ENCODE measurements at regions not wholly inside any gene's neighbourhood (a gene's known extent, or its start where the extent isn't known, plus 50 kb on each side); places are given as distances from the start of the nearest gene placed in this dataset.

DNA sequence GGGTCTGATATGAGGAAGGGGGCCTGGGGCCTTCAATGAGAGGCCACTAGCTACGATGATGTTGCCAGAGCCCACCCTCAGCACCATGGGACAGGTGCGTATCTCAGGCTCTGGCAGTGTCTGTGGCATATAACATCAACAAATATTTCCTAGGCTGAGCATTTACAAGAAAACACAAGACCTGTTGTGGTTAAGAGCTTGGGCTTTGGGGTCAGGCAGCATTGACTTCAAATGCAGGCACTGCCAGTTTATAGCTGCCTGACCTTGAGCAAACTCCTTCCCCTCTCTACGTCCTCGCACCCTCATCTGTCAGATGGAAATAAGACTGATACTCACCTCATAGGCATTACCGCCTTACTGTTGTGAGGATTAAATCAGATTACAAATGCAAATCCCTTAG is 156.0 kb downstream of the KATNAL1 start:
- peaks cover 92% of the 10 kb centered on the region for H3K4me1 ChIP-seq (ENCODE audit: insufficient read depth, low read length)
- no peaks in the 10 kb centered on the region for H3K9me3 Mint-ChIP-seq
- H3K4me3 Mint-ChIP-seq: peak overlapping the region; percentile 1
- no peaks in the 10 kb centered on the region for H3K9me3 ChIP-seq (ENCODE audit: control insufficient read depth in 1 of 2, insufficient read depth in 1 of 2, low read length in 2 of 2)
- peak in 1 of 14 experiments; percentile 27 for DNase-seq
- H3K36me3 Mint-ChIP-seq (ENCODE audit: low read depth): no peaks in the 10 kb centered on the region
- no peaks in the 10 kb centered on the region for H3K27me3 Mint-ChIP-seq
- TF ChIP-seq, protein P1, sequence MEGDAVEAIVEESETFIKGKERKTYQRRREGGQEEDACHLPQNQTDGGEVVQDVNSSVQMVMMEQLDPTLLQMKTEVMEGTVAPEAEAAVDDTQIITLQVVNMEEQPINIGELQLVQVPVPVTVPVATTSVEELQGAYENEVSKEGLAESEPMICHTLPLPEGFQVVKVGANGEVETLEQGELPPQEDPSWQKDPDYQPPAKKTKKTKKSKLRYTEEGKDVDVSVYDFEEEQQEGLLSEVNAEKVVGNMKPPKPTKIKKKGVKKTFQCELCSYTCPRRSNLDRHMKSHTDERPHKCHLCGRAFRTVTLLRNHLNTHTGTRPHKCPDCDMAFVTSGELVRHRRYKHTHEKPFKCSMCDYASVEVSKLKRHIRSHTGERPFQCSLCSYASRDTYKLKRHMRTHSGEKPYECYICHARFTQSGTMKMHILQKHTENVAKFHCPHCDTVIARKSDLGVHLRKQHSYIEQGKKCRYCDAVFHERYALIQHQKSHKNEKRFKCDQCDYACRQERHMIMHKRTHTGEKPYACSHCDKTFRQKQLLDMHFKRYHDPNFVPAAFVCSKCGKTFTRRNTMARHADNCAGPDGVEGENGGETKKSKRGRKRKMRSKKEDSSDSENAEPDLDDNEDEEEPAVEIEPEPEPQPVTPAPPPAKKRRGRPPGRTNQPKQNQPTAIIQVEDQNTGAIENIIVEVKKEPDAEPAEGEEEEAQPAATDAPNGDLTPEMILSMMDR (IDR thresholded peaks at IDR 0.05): no peak
- peak overlapping the region in 1 of 2 donors; percentile 82 for H3K27ac ChIP-seq (ENCODE audit: low read depth in 1 of 2, low read length in 2 of 2)
- CTCF ChIA-PET: interaction anchor here (1.8 kb wide), 1 partner anchor 19 kb away, joined by 8 read pairs; no protein-coding TSS in a partner anchor
- H3K4me3 ChIP-seq (ENCODE audit: low read length): no peak overlapping the region
- intact Hi-C loops (cut with DNase I, micrococcal nuclease): no loop called here
- peaks cover 87% of the 10 kb centered on the region for H3K4me1 Mint-ChIP-seq (ENCODE audit: low read depth)
- H3K27me3 ChIP-seq (ENCODE audit: control insufficient read depth in 1 of 2, insufficient read depth in 2 of 2, low read length in 2 of 2): no peaks in the 10 kb centered on the region
- ATAC-seq (ENCODE audit: poor library complexity): no peak
- POLR2A ChIA-PET: interaction anchor here (0.7 to 6.4 kb wide), 3 partner anchors 18 to 465 kb away, joined by 4 to 64 read pairs (median 4); no protein-coding TSS in a partner anchor
- no peaks in the 10 kb centered on the region for H3K36me3 ChIP-seq (ENCODE audit: insufficient read depth, low read length)
- H3K27ac Mint-ChIP-seq: peak overlapping the region; percentile 91

DNA sequence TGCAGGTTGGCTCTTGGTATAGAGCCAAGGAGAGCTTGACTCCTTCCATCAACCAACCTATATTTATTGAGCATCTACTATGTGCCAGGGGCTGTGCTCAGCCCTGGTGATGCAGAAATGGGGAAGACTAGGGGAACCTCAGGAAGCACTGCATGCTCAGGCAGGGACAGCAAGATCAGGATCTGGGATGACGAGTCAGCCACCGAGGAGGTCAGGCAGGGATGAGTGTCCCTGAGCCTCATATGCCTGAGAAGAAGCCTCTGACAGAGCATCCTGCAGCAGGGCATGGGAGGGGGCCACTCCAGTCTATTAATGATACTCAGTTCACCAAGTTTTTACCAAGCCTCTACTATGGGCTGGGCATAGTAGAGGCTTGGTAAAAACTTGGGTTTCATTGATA is 158.1 kb downstream of the KATNAL1 start:
- Histone ChIP-seq H3K4me1 (ENCODE audit: insufficient read depth, low read length) (peaks cover 90% of the 10 kb centered on the region), H3K9me3 (ENCODE audit: control insufficient read depth in 1 of 2, insufficient read depth in 1 of 2, low read length in 2 of 2) (peaks cover 5% of the 10 kb centered on the region in 2 experiments), H3K4me3 (ENCODE audit: low read length) (no peak overlapping the region), H3K27ac (ENCODE audit: low read depth in 1 of 2, low read length in 2 of 2) (peak overlapping the region; percentile 3 to 82), H3K36me3 (ENCODE audit: insufficient read depth, low read length) (no peaks in the 10 kb centered on the region), H3K27me3 (ENCODE audit: control insufficient read depth in 1 of 2, insufficient read depth in 2 of 2, low read length in 2 of 2) (no peaks in the 10 kb centered on the region)
- Mint-ChIP-seq H3K4me3 (no peak overlapping the region), H3K36me3 (ENCODE audit: low read depth) (peaks cover 3% of the 10 kb centered on the region), H3K4me1 (ENCODE audit: low read depth) (peaks cover 86% of the 10 kb centered on the region), H3K27ac (peak overlapping the region; percentile 91), H3K27me3 (no peaks in the 10 kb centered on the region), H3K9me3 (no peaks in the 10 kb centered on the region)
- intact Hi-C loops (cut with DNase I, micrococcal nuclease): no loop called here
- ChIA-PET CTCF (no interaction called here), POLR2A (interaction anchor here (0.7 to 6.4 kb wide), 9 partner anchors 9 to 468 kb away, joined by 3 to 64 read pairs (median 7); partner anchors contain the start of genes UBL3 and USPL1)
- ATAC-seq (ENCODE audit: poor library complexity): no peak
- TF ChIP-seq, protein P1 (IDR thresholded peaks at IDR 0.05): no peak
- no peak for DNase-seq

DNA sequence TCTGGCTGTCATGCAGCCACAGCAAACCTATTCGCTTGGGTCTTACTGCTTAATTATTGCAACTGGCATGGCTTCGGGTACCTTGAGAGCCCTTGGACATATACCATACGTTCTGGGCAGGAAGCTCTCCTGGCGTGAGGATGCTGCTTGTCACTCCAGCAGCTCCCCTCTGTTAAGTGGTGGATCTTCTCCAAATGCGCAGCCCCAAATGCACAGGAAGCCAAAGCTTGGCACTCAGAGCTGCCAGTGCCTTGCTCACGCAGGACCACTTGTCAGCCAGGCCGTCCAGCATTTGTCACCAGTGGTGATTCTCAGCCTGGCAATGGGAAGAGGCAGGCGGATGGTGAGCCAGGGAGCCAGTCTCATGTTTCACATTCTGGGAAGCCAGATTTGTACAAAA is 158.6 kb downstream of the KATNAL1 start:
- H3K4me3 ChIP-seq (ENCODE audit: low read length): no peak overlapping the region
- intact Hi-C loops (cut with DNase I, micrococcal nuclease): no loop called here
- TF ChIP-seq, protein P1 (IDR thresholded peaks at IDR 0.05): no peak
- H3K27ac ChIP-seq (ENCODE audit: low read depth in 1 of 2, low read length in 2 of 2): peak overlapping the region; percentile 58 to 82
- H3K27ac Mint-ChIP-seq: peak overlapping the region; percentile 91
- no peak for ATAC-seq (ENCODE audit: poor library complexity)
- DNase-seq: peak in 1 of 14 experiments; percentile 54
- H3K9me3 Mint-ChIP-seq: no peaks in the 10 kb centered on the region
- H3K36me3 Mint-ChIP-seq (ENCODE audit: low read depth): peaks cover 3% of the 10 kb centered on the region
- H3K27me3 ChIP-seq (ENCODE audit: control insufficient read depth in 1 of 2, insufficient read depth in 2 of 2, low read length in 2 of 2): no peaks in the 10 kb centered on the region
- peak overlapping the region; percentile 73 for H3K4me3 Mint-ChIP-seq
- ChIA-PET POLR2A (interaction anchor here (0.7 to 6.4 kb wide), 13 partner anchors 9 to 469 kb away, joined by 3 to 64 read pairs (median 6); partner anchors contain the start of genes UBL3 and USPL1), CTCF (interaction anchor here (3.6 kb wide), 1 partner anchor 17 kb away, joined by 24 read pairs; no protein-coding TSS in a partner anchor)
- peaks cover 89% of the 10 kb centered on the region for H3K4me1 Mint-ChIP-seq (ENCODE audit: low read depth)
- H3K9me3 ChIP-seq (ENCODE audit: control insufficient read depth in 1 of 2, insufficient read depth in 1 of 2, low read length in 2 of 2): peaks cover 5 to 8% of the 10 kb centered on the region in 2 experiments
- H3K27me3 Mint-ChIP-seq: no peaks in the 10 kb centered on the region
- H3K4me1 ChIP-seq (ENCODE audit: insufficient read depth, low read length): peaks cover 90% of the 10 kb centered on the region
- H3K36me3 ChIP-seq (ENCODE audit: insufficient read depth, low read length): no peaks in the 10 kb centered on the region
